H1 (cell line): ENCODE measurements at regions not wholly inside any gene's neighbourhood (a gene's known extent, or its start where the extent isn't known, plus 50 kb on each side); places are given as distances from the start of the nearest gene placed in this dataset.

Experiments used
- CBX8 ChIP-seq: fragments of 300-800, 300-1000 bp; sonication (generic); IDR thresholded peaks from 2 replicates; pipeline ENCODE4 v1.7.1; 2016; ENCODE audit warnings: low read depth, low read length, borderline replicate concordance
- CHD2 ChIP-seq: IDR thresholded peaks from 2 replicates; pipeline ENCODE4 v1.6.1; 2012; ENCODE audit warnings: low read length, improper control_type of control experiment
- EZH2 ChIP-seq: fragments of 200-600 bp; sonication (generic); IDR thresholded peaks from 2 replicates; pipeline ENCODE4 v1.7.1; 2012; ENCODE audit warnings: low read depth, mild to moderate bottlenecking, moderate library complexity, low read length, inconsistent platforms; ENCODE audit not compliant: severe bottlenecking
- KDM1A ChIP-seq: fragments of 200-600, 300-600 bp; sonication (generic); IDR thresholded peaks from 2 replicates; pipeline ENCODE4 v1.7.1; 2016; ENCODE audit warnings: mild to moderate bottlenecking, low read length, borderline replicate concordance
- MAFK ChIP-seq: IDR thresholded peaks from 2 replicates; pipeline ENCODE4 v1.6.1; 2012; ENCODE audit warnings: low read depth, mild to moderate bottlenecking, improper control_type of control experiment, low read length
- NRF1 ChIP-seq: IDR thresholded peaks from 2 replicates; pipeline ENCODE4 v1.6.1; 2011; ENCODE audit warnings: mild to moderate bottlenecking, low read depth, low read length, improper control_type of control experiment
- PHF8 ChIP-seq: fragments of 200-600 bp; sonication (generic); conservative IDR thresholded peaks from 2 replicates; pipeline ENCODE4 v1.7.1; 2012; ENCODE audit warnings: low read depth, mild to moderate bottlenecking, inconsistent platforms, low read length, moderate library complexity
- POLR2A ChIP-seq, 2 experiments: IDR thresholded peaks; 1 replicate in 1 of 2; 2 replicates in 1 of 2; pipeline ENCODE4 v1.6.1; 2011; ENCODE audit warnings: low read depth in 2 of 2, low read length in 2 of 2, mild to moderate bottlenecking in 2 of 2; ENCODE audit errors: control extremely low read depth in 1 of 2
- POLR2AphosphoS5 ChIP-seq: IDR thresholded peaks from 2 replicates; pipeline ENCODE4 v1.6.1; 2011; ENCODE audit warnings: low read depth, low read length
- RFX5 ChIP-seq: IDR thresholded peaks from 2 replicates; pipeline ENCODE4 v1.6.1; 2011; ENCODE audit warnings: low read depth, low read length, improper control_type of control experiment, borderline replicate concordance
- SP1 ChIP-seq: IDR thresholded peaks from 2 replicates; pipeline ENCODE4 v1.6.1; 2011; ENCODE audit warnings: low read depth, low read length
- SUZ12 ChIP-seq: fragments of 200-600 bp; sonication (generic); IDR thresholded peaks from 2 replicates; pipeline ENCODE4 v1.6.1; 2012; ENCODE audit warnings: mild to moderate bottlenecking, inconsistent platforms, low read length, moderate library complexity, mixed read lengths
- TF ChIP-seq, protein P1 (sequence below), 3 experiments: IDR thresholded peaks; 1 replicate in 2 of 3; 2 replicates in 1 of 3; pipeline versions ENCODE4 v1.5.1 to v1.6.1; 2011; ENCODE audit warnings: low read length in 3 of 3, mild to moderate bottlenecking in 3 of 3, inconsistent platforms in 2 of 3, low read depth in 1 of 3, moderate library complexity in 1 of 3; ENCODE audit not compliant: insufficient read depth in 1 of 3; ENCODE audit errors: control extremely low read depth in 1 of 3

DNA sequence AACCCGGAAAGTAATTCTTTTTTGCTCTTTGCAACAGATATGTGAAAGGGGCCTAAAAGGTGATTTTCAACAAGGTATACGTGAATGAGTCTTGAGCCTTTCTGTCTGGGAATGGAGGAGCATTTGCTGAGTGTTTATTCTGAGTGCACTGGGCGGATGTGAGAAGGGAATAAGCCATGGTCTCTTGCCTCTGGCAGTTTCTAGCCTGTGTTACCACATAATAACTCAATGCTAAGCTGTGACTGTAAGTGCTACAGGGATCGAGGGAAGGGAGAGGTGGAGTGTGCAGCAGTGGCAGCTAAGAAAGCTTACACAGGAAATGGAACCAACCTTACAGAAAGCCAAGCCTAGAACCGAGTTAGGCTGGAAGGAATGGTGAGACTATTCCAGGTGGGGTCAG is 444.3 kb downstream of the SLC4A3 start:
- no peak for TF ChIP-seq POLR2A (IDR thresholded peaks at IDR 0.05; ENCODE audit: control extremely low read depth in 1 of 2, low read depth in 2 of 2, low read length in 2 of 2)
- TF ChIP-seq, protein P1, sequence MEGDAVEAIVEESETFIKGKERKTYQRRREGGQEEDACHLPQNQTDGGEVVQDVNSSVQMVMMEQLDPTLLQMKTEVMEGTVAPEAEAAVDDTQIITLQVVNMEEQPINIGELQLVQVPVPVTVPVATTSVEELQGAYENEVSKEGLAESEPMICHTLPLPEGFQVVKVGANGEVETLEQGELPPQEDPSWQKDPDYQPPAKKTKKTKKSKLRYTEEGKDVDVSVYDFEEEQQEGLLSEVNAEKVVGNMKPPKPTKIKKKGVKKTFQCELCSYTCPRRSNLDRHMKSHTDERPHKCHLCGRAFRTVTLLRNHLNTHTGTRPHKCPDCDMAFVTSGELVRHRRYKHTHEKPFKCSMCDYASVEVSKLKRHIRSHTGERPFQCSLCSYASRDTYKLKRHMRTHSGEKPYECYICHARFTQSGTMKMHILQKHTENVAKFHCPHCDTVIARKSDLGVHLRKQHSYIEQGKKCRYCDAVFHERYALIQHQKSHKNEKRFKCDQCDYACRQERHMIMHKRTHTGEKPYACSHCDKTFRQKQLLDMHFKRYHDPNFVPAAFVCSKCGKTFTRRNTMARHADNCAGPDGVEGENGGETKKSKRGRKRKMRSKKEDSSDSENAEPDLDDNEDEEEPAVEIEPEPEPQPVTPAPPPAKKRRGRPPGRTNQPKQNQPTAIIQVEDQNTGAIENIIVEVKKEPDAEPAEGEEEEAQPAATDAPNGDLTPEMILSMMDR (IDR thresholded peaks at IDR 0.05; ENCODE audit: control extremely low read depth in 1 of 3, insufficient read depth in 1 of 3, low read depth in 1 of 3, low read length in 3 of 3): no peak
- TF ChIP-seq NRF1: no peak
- no peak for TF ChIP-seq MAFK
- no peak for TF ChIP-seq SUZ12
- no peak for TF ChIP-seq POLR2AphosphoS5
- no peak for TF ChIP-seq PHF8
- TF ChIP-seq RFX5: no peak
- no peak for TF ChIP-seq CHD2
- TF ChIP-seq EZH2: no peak
- no peak for TF ChIP-seq SP1
- TF ChIP-seq CBX8: no peak
- TF ChIP-seq KDM1A: no peak
